ENCODE measurements at regions not wholly inside any gene's neighbourhood (a gene's known extent, or its start where the extent isn't known, plus 50 kb on each side); places are given as distances from the start of the nearest gene placed in this dataset.
"Not testable (repeated sequence)": the region's sequence is repeated elsewhere in the genome, so short reads cannot be mapped to it uniquely, and the experiment has no call there.

DNA sequence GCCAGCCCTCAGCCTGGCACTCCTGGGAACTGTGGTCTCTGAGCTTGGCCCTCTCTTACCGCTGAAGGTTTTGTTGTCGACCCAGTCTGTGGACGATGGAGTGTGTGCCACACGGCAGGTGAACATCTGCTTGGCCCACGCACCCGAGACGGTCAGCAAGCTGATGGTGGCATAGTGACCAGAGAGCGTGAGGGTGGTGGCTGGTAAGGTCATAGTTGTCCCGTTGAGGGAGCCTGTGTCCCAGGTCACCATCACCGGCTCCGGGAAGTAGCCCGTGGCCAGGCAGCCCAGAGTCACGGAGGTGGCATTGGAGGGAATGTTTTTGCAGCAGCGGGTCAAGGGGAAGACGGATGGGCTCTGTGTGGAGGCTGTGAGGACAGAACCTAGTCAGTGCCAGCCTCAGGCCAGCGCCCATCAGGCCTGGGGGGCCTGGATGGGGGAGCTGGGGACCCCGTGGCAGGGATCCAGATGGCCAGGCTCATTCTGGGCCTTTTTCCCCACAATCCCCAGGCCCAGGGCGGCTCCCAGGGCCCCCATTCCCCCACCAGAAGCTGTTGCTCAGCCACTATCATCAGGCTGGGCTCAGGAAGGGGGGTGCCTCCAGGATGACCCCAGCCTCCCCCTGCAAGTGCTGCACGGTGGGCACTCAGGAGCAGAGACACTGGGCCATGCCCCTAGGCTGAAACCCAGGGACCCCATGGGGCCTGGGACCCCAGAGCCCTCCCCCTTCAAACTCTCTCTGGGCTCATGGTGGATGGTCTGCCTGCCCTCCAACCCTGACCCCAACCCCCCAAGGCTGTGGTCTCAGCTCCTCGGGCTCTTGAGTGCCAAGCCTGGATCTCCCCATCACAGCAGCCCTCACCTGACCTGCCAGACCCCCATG, 75.2 kb downstream of the TMEM121 start:
- TF ChIP-seq, protein P1, sequence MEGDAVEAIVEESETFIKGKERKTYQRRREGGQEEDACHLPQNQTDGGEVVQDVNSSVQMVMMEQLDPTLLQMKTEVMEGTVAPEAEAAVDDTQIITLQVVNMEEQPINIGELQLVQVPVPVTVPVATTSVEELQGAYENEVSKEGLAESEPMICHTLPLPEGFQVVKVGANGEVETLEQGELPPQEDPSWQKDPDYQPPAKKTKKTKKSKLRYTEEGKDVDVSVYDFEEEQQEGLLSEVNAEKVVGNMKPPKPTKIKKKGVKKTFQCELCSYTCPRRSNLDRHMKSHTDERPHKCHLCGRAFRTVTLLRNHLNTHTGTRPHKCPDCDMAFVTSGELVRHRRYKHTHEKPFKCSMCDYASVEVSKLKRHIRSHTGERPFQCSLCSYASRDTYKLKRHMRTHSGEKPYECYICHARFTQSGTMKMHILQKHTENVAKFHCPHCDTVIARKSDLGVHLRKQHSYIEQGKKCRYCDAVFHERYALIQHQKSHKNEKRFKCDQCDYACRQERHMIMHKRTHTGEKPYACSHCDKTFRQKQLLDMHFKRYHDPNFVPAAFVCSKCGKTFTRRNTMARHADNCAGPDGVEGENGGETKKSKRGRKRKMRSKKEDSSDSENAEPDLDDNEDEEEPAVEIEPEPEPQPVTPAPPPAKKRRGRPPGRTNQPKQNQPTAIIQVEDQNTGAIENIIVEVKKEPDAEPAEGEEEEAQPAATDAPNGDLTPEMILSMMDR (IDR thresholded peaks at IDR 0.05; ENCODE audit: insufficient read depth, low read length), result no peak
- no peak overlapping the region for H3K4me3 ChIP-seq (ENCODE audit: low read depth, low read length)
- no peak for DNase-seq (ENCODE audit: low read depth)

DNA sequence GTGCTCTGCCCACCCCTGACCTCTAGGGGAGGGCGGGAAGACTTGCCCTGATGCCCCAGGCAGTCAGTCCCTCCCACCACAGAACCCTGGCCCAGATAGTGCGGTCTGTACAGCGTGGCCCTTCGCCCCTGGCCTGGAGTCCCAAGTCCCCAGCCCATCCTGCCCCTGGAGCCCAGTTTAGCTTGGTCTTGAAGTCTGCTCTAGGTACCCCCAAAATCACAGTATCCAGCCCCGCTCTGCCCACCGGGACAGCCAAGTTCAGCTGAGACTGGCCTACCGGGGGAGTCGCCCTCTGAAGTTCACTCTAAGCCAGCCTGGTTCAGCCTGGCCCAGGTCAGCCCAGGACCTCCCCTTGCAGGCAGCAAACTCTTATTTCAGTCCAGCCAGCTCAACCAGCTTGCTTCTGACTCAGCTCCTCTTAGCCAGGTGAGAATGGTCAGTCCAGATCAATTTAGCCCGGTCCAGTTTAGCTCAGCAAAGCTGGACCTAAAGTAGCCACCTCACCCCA, 75.9 kb downstream of the TMEM121 start:
- no peak for DNase-seq (ENCODE audit: low read depth)
- H3K4me3 ChIP-seq (ENCODE audit: low read depth, low read length), result no peak overlapping the region
- TF ChIP-seq, protein P1 (IDR thresholded peaks at IDR 0.05; ENCODE audit: insufficient read depth, low read length), result no peak

DNA sequence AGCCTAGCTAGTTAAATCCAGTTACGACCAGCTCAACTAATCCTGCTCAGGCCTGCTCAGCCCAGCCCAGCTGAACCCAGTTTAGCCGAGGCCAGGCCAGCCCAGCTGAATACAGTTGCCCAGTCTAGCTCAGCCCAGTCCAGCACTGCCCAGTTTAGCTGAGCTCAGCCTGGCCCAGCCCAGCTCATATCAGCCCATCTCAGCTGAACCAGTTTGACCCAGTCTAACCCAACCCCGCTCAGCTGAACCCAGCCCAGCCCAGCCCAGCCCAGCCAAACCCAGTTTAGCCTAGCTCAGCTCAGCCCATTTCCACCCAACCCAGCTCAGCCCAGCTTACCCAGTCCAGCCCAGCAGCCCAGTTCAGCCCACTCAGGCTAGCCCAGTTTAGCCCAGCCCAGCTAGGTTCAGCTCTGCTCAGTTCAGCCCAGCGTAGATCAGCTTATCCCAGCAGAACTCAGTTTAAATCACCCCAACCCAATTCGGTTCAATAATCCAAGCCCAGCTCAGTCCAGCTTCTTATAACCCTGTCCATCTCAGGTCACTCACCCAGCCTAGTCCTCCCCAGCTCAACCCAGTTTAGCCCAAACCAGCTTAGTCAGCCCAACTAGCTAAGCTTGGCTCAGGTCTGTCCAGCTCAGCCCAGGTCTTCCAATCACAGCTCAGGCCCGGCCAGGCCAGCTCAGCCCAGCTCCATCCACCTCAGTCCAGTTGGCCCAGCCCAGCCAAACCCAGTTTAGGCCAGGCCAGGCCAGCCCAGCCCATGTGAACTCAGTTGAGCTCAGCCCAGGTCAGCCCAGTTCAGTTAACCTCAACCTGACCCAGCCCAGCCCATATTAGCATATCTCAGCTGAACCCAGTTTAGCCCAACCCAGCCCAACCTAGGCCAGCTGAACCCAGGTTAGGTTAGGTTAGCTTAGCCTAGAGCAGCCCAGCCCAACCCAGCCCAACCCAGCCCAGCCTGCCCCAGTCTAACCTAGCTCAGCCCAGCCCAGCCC, 76.7 kb downstream of the TMEM121 start:
- no peak overlapping the region for H3K4me3 ChIP-seq (ENCODE audit: low read depth, low read length)
- TF ChIP-seq, protein P1 (IDR thresholded peaks at IDR 0.05; ENCODE audit: insufficient read depth, low read length), result no peak
- no peak for DNase-seq (ENCODE audit: low read depth)

DNA sequence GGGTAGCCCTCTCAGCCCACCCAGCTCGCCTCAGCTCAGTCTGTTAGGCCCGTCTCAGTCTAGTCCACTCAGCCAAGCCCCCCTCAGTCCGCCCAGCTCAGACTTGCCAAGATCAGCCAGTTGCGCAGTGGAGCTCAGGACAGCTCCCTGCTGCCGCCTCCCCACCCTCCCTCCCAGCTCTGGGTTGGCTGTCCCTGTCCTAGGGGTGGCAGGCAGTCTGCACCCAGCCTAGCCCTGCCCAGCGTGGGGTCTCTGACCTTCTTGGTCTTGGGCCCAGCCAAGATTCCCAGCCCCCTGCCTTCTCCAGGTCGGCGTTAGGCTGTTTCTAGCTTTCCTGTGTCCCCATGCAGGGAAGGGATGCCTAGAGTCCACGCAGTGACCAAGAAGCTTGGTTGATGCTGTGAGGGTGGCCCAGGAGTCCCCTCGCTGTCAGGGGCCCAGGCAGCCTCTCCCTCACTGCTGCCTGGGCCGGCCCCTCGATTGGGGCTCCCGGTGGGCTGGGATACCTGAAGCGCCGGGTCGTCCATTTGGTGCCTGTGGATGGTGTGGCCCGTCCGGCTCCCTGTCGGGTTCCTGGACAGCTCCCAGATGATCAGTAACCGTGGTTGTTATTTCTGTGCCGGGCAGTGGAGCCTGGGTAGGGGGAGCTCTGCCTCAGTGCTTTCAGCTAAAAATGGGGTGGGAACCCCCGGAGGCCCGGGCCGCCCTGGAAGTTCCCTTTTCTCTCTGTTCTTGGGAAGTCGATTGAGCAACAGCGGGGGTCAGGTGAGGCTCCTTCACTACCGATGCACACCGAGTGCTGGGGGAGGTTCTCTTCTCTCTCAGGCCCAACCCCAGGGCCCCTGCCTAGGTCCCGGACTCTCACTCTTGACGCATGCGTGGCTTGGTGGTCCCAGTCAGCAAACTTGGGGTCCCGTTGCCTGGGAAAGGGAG, 78.4 kb downstream of the TMEM121 start:
- not testable (repeated sequence) for DNase-seq (ENCODE audit: low read depth); H3K4me3 ChIP-seq (ENCODE audit: low read depth, low read length)

DNA sequence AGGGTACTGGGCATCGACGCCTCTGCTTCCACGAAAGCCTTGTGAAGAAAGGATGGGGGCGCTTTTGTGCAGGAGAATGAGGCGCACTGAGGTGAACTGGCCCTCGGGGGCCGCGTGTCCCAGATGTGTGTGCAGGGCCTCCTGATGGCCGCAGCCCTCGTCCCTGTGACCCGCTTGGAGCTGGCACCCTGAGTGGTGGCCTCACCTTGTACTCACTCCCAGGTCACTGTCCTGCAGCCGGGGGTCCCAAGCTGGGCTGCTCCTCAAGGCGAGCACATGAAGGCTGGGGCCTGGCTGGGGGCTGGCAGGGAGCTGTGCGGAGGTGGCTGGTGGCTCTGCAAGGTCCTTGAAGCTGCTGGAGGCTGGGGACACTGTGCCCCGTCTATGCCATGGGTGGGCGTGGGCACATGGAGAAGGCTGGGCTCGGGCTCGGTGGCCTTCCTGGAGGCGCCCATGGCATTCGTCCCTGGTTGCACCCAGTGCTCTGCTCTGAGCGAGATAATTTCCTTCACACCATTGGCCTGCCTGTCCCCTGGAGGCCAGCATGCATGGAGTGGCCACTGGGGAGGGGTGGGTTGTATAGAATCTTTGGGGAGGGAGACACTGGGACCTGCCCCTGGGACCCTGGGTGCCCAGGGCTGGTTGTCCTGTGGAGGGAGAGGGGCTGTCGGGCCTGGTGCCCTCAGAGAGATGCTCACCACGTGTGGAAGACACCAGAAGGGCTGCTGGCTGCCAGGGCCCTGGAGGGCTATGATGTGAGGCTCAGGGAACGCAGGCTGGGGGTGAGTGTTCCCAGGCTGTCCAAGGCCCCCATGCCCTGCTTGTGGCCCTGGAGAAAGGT, 79.3 kb downstream of the TMEM121 start:
- TF ChIP-seq, protein P1 (IDR thresholded peaks at IDR 0.05; ENCODE audit: insufficient read depth, low read length), result no peak
- H3K4me3 ChIP-seq (ENCODE audit: low read depth, low read length), result no peak overlapping the region
- no peak for DNase-seq (ENCODE audit: low read depth)

DNA sequence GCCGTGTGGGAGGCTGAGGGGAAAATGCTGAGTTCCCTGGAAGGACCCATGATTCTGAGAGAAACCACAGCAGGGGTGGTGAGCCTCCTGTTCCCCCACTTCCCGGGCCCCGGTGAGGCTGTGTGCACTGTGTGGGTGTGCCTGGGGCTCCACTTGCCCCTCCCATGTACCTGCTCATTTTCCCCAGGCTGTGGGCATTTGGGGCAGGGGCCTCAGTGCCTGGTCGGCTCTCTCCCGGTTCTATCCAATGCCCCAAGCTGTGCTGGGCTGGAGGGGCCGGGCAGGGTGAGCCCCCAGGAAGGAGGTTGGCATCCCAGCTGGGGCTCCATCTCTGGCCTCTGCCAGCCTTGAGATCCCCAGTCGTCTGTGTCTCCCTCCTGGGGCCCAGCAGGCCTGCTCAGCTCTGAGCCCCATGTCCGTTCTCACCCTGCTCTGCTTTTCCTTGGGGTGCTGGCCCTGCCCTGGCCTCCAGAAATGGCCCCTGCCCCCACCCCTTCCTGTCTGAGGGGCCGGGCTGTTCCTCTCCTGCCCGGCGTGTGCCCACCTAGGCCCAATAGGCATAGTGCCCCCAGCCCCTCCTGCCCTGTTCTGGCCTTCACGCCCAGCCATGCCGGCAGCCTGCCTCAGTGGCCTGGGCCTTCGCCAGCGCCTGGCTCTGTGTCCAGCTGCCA, 80.1 kb downstream of the TMEM121 start:
- H3K4me3 ChIP-seq (ENCODE audit: low read depth, low read length); DNase-seq (ENCODE audit: low read depth): not testable (repeated sequence)

DNA sequence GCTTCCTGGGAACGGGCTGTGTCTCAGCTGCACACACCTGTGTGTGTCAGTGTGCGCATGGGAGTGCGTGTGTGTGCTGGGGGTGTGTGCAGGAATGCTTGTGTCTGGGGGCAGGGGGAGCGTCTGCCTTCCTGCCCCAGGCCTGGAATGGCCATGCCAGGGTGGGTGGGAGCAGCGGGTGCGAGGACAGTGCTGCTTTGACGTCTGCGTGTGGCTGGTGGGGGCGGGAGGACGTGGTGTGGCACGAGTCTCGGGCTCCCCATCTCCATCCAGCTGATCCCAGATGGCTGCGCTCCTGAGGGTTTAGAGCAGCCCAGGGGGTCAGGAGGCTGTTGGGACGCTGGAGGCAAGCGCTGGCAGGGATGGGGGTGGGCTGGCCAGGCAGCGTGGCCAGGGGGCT, 80.6 kb downstream of the TMEM121 start:
- DNase-seq (ENCODE audit: low read depth); H3K4me3 ChIP-seq (ENCODE audit: low read depth, low read length): not testable (repeated sequence)

DNA sequence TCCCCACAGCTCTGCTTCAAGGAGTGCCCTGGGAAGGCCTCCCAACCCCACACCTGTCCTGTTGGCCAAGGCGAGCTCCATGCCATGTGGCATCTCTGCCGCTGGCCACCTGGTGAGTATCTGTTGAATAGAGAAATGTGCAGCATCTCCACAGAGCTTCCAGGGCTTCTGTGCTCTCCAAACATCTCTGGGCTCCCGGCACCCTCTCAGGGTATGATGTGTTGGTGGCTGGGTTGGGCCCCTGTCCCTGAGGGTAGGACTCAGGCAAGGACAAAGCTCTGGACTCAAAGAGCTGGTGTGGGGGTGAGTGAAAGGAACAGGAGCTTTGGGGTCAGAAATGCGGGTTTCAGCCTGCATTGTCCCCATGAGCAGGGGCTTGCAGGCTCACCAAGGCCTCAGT, 88.6 kb downstream of the TMEM121 start:
- not testable (repeated sequence) for DNase-seq (ENCODE audit: low read depth); H3K4me3 ChIP-seq (ENCODE audit: low read depth, low read length)

DNA sequence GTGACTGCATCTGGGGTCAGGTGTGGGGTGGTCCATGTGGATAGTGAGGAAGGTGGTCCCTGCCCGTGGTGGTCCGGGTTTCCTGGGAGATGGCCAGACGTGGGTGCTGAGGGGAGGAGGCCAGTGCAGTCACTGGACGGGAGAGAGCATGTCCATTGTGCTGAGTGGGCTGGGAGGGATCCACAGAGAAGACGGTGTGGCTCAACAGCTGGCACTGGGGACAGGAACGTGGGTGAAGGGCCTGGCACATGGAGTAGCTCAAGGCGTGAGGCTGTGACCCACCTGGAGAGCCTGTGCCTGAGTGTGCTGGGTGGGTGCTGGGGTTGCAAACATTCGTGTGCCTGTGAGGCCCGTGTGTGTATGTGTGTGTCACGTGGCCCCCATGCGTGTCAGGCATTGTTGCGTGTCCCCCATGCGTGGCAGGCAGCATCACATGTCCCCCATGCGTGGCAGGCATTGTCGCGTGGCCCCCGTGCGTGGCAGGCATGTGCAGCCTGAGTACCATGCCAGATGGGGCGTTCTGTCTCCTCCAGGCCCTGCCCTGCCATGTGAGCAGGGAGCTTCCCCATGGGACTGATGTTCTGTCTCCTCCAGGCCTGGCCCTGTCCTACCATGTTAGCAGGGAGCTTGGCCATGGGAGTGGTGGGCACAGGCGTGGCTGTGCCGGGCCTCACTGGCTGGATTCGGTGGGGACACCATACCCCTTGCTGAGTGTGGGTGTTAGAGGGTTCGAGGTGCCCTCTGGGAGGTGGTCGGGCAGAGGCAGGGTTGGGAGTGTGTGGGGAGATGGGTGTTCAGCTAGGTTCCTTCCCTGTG, 89.8 kb downstream of the TMEM121 start:
- DNase-seq (ENCODE audit: low read depth); H3K4me3 ChIP-seq (ENCODE audit: low read depth, low read length): not testable (repeated sequence)
